ENCODE measurements at regions not wholly inside any gene's neighbourhood (a gene's known extent, or its start where the extent isn't known, plus 50 kb on each side); places are given as distances from the start of the nearest gene placed in this dataset.

- Histone ChIP-seq H3K4me3 (ENCODE audit: low read length) (no peak overlapping the region), H3K9ac (ENCODE audit: extremely low read depth, low read length, poor library complexity, severe bottlenecking) (peak overlapping the region; percentile 43), H3K9me3 (ENCODE audit: control insufficient read depth, low read length) (no peaks in the 10 kb centered on the region), H3K36me3 (ENCODE audit: control insufficient read depth, insufficient read depth, low read length) (no peaks in the 10 kb centered on the region), H3K27me3 (ENCODE audit: control insufficient read depth, insufficient read depth, low read length, poor library complexity, severe bottlenecking) (no peaks in the 10 kb centered on the region), H3K27ac (ENCODE audit: low read depth, low read length) (no peak overlapping the region), H3K4me1 (ENCODE audit: control insufficient read depth, insufficient read depth, low read length) (peaks cover 5% of the 10 kb centered on the region)
- 67% methylated on average over 1 of the region's 1 CpG; no CpG with 5 or more reads in 1 of the 2 experiments for WGBS, 2 experiments (ENCODE audit: insufficient coverage in 1 of 2, insufficient read length in 1 of 2)
- Mint-ChIP-seq H3K27me3 (ENCODE audit: insufficient read depth) (peaks cover 3% of the 10 kb centered on the region), H3K36me3 (ENCODE audit: low read depth) (no peaks in the 10 kb centered on the region), H3K9me3 (peaks cover 47% of the 10 kb centered on the region), H3K4me3 (no peak overlapping the region), H3K27ac (no peak overlapping the region), H3K4me1 (peaks cover 25% of the 10 kb centered on the region)
- DNase-seq, result peak; percentile 54
- TF ChIP-seq CTCF (conservative IDR thresholded peaks at IDR 0.05), result no peak
Observed at GRCh38 chrX:39202641-39203040, 401.4 kb downstream of the MID1IP1 start.

- H3K27me3 ChIP-seq (ENCODE audit: control insufficient read depth, insufficient read depth, low read length, poor library complexity, severe bottlenecking), result no peaks in the 10 kb centered on the region
- peaks cover 3% of the 10 kb centered on the region for H3K27me3 Mint-ChIP-seq (ENCODE audit: insufficient read depth)
Observed at GRCh38 chrX:39203427-39203826, 402.2 kb downstream of the MID1IP1 start.

GRCh38 chrX:39204353-39204752 is 403.1 kb downstream of the MID1IP1 start:
- Histone ChIP-seq H3K4me3 (ENCODE audit: low read length) (no peak overlapping the region), H3K27ac (ENCODE audit: low read depth, low read length) (no peak overlapping the region), H3K9ac (ENCODE audit: extremely low read depth, low read length, poor library complexity, severe bottlenecking) (no peak overlapping the region), H3K27me3 (ENCODE audit: control insufficient read depth, insufficient read depth, low read length, poor library complexity, severe bottlenecking) (no peaks in the 10 kb centered on the region), H3K4me1 (ENCODE audit: control insufficient read depth, insufficient read depth, low read length) (peaks cover 5% of the 10 kb centered on the region), H3K9me3 (ENCODE audit: control insufficient read depth, low read length) (peaks cover 1% of the 10 kb centered on the region), H3K36me3 (ENCODE audit: control insufficient read depth, insufficient read depth, low read length) (no peaks in the 10 kb centered on the region)
- Mint-ChIP-seq H3K4me1 (peaks cover 25% of the 10 kb centered on the region), H3K27ac (no peak overlapping the region), H3K27me3 (ENCODE audit: insufficient read depth) (peaks cover 3% of the 10 kb centered on the region), H3K4me3 (no peak overlapping the region), H3K9me3 (peaks cover 47% of the 10 kb centered on the region), H3K36me3 (ENCODE audit: low read depth) (no peaks in the 10 kb centered on the region)
- no peak for TF ChIP-seq CTCF (conservative IDR thresholded peaks at IDR 0.05)
- DNase-seq, result no peak
- 97% methylated on average over 2 of the region's 2 CpGs; no CpG with 5 or more reads in 1 of the 2 experiments for WGBS, 2 experiments (ENCODE audit: insufficient coverage in 1 of 2, insufficient read length in 1 of 2)

More at GRCh38 chrX:39203427-39203826, 402.2 kb downstream of the MID1IP1 start:
- no peaks in the 10 kb centered on the region for H3K36me3 Mint-ChIP-seq (ENCODE audit: low read depth)
- 96 to 100% methylated on average over 1 to 3 of the region's 3 CpGs for WGBS, 2 experiments (ENCODE audit: insufficient coverage in 1 of 2, insufficient read length in 1 of 2)
- H3K4me3 ChIP-seq (ENCODE audit: low read length), result no peak overlapping the region
- TF ChIP-seq CTCF (conservative IDR thresholded peaks at IDR 0.05), result no peak
- H3K27ac ChIP-seq (ENCODE audit: low read depth, low read length), result no peak overlapping the region
- peaks cover 47% of the 10 kb centered on the region for H3K9me3 Mint-ChIP-seq
- no peak overlapping the region for H3K4me3 Mint-ChIP-seq
- DNase-seq, result no peak
- no peaks in the 10 kb centered on the region for H3K9me3 ChIP-seq (ENCODE audit: control insufficient read depth, low read length)
- no peaks in the 10 kb centered on the region for H3K36me3 ChIP-seq (ENCODE audit: control insufficient read depth, insufficient read depth, low read length)
- peaks cover 5% of the 10 kb centered on the region for H3K4me1 ChIP-seq (ENCODE audit: control insufficient read depth, insufficient read depth, low read length)
- peaks cover 25% of the 10 kb centered on the region for H3K4me1 Mint-ChIP-seq
- H3K27ac Mint-ChIP-seq, result no peak overlapping the region
- no peak overlapping the region for H3K9ac ChIP-seq (ENCODE audit: extremely low read depth, low read length, poor library complexity, severe bottlenecking)

Data from endodermal cell (in vitro differentiated cells).